Aorta (tissue), 5 donors: ENCODE measurements at regions not wholly inside any gene's neighbourhood (a gene's known extent, or its start where the extent isn't known, plus 50 kb on each side); places are given as distances from the start of the nearest gene placed in this dataset.

ENCODE experiments used
- ATAC-seq: fragments of 200-7000 bp; cut with Tn5 transposase; one replicate; pipeline ENCODE4 v1.9.1; 2022; ENCODE audit warnings: moderate library complexity; ENCODE audit not compliant: low FRiP score
- DNase-seq, 2 donors: peaks; one replicate each; pipeline ENCODE4 v3.0.0-alpha.2; 2020
- H3K27ac ChIP-seq, 2 donors: one replicate each; pipeline ENCODE4 v1.5.1; 2013; ENCODE audit warnings: low read length in 2 of 2, mild to moderate bottlenecking in 2 of 2, moderate library complexity in 2 of 2, control low read depth in 1 of 2, inconsistent platforms in 1 of 2, low read depth in 1 of 2
- H3K27me3 ChIP-seq, 2 donors: one replicate each; pipeline ENCODE4 v1.6.1; 2013; ENCODE audit warnings: control low read depth in 1 of 2, low read length in 1 of 2, mild to moderate bottlenecking in 1 of 2, moderate library complexity in 1 of 2; ENCODE audit not compliant: insufficient read depth in 2 of 2, control insufficient read depth in 1 of 2
- H3K36me3 ChIP-seq, 2 donors: one replicate each; pipeline ENCODE4 v1.6.1; 2013; ENCODE audit warnings: control low read depth in 1 of 2, low read length in 1 of 2, mild to moderate bottlenecking in 1 of 2; ENCODE audit not compliant: insufficient read depth in 2 of 2, control insufficient read depth in 1 of 2
- H3K4me1 ChIP-seq, 2 donors: one replicate each; pipeline ENCODE4 v1.6.1; 2013; ENCODE audit warnings: low read length in 2 of 2, control low read depth in 1 of 2, mild to moderate bottlenecking in 1 of 2, moderate library complexity in 1 of 2; ENCODE audit not compliant: insufficient read depth in 2 of 2, control insufficient read depth in 1 of 2
- H3K4me3 ChIP-seq, 2 donors: one replicate each; pipeline ENCODE4 v1.5.1; 2013; ENCODE audit warnings: low read length in 2 of 2, control low read depth in 1 of 2, mild to moderate bottlenecking in 1 of 2
- H3K9me3 ChIP-seq: one replicate; pipeline ENCODE4 v1.6.1; 2013; ENCODE audit warnings: mild to moderate bottlenecking, low read length; ENCODE audit not compliant: control insufficient read depth
- WGBS, 2 donors: extraction: QIAGEN DNeasy Blood & Tissue Kit; methylation state at CpG; one replicate each; pipeline ENCODE4 v1.1.7; 2013; 5-methylcytosine and 5-hydroxymethylcytosine counted together
- intact Hi-C, 2 donors: fragments of 100-400 bp; cut with DNase I; formaldehyde crosslinking; loops; one replicate each; pipeline versions ENCODE4 v1.14.2 to v1.15.0; 2022
- donor health status: healthy with polysubstance abuse.
- donor health status: Bipolar disorder and iron deficiency.
- donor health status: DM: no; HTN: no; CAD: no.
- donor health status: DM: no; HTN: no; CAD: no.
- donor health status: DM: yes; HTN: yes; CAD: no.

- Histone ChIP-seq H3K27me3 (no peaks in the 10 kb centered on the region), H3K4me1 (no peaks in the 10 kb centered on the region), H3K36me3 (no peaks in the 10 kb centered on the region), H3K27ac (no peak overlapping the region), H3K4me3 (no peak overlapping the region), H3K9me3 (no peaks in the 10 kb centered on the region)
- ATAC-seq (no peak), DNase-seq (no peak)
- intact Hi-C loops, result no loop called here
- WGBS, 2 donors, result 100% methylated on average over 1 of the region's 1 CpG
Measured at GRCh38 chr2:18922276-18922675, 332.9 kb upstream of the NT5C1B start.

GRCh38 chr2:18918280-18918679 is 328.9 kb upstream of the NT5C1B start:
- Histone ChIP-seq H3K4me1 (no peaks in the 10 kb centered on the region), H3K4me3 (no peak overlapping the region), H3K9me3 (no peaks in the 10 kb centered on the region), H3K36me3 (no peaks in the 10 kb centered on the region), H3K27me3 (no peaks in the 10 kb centered on the region), H3K27ac (no peak overlapping the region)
- intact Hi-C loops, result no loop called here
- ATAC-seq, result no peak
- no peak for DNase-seq
- 1 to 33% methylated on average over 1 of the region's 1 CpG for WGBS, 2 donors

DNA sequence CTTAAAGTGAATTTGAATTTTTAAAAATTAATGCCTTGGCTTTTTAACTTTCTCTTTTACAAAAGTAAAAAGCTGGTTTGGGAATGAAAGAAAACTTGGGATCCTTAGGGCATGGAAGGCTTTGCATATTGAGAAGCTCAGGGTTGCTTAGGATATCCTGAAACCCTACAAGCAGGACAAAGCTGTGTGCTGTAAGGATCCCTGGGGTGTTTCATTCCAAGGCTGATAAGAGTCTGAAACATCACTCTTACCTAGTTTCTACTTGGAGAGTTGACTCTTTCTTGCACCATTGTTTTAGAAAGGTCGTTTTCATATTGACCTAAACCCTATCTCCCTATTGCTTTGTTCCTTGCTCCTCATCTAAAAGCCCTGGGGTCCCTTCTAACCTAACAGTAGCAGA is 325.9 kb upstream of the NT5C1B start:
- intact Hi-C loops, result no loop called here
- Histone ChIP-seq H3K27me3 (no peaks in the 10 kb centered on the region), H3K4me3 (no peak overlapping the region), H3K4me1 (no peaks in the 10 kb centered on the region), H3K36me3 (no peaks in the 10 kb centered on the region), H3K9me3 (no peaks in the 10 kb centered on the region), H3K27ac (no peak overlapping the region)
- 64 to 67% methylated on average over 1 of the region's 1 CpG for WGBS, 2 donors
- DNase-seq, result no peak
- ATAC-seq, result no peak

- Histone ChIP-seq H3K27ac (no peak overlapping the region), H3K9me3 (no peaks in the 10 kb centered on the region), H3K27me3 (no peaks in the 10 kb centered on the region), H3K4me1 (no peaks in the 10 kb centered on the region), H3K4me3 (no peak overlapping the region), H3K36me3 (no peaks in the 10 kb centered on the region)
- intact Hi-C loops, result no loop called here
- WGBS, 2 donors, result 97 to 98% methylated on average over 3 of the region's 3 CpGs
- DNase-seq, result no peak
- no peak for ATAC-seq
Measured at GRCh38 chr2:18913512-18913911, 324.1 kb upstream of the NT5C1B start.

- 76 to 78% methylated on average over 8 of the region's 8 CpGs for WGBS, 2 donors
- no peak overlapping the region for H3K4me3 ChIP-seq
- no peaks in the 10 kb centered on the region for H3K9me3 ChIP-seq
- DNase-seq, result no peak
- intact Hi-C loops, result no loop called here
- H3K4me1 ChIP-seq, result no peaks in the 10 kb centered on the region
- no peaks in the 10 kb centered on the region for H3K36me3 ChIP-seq
- no peak for ATAC-seq
- no peak overlapping the region for H3K27ac ChIP-seq
- H3K27me3 ChIP-seq, result no peaks in the 10 kb centered on the region
Measured at GRCh38 chr2:18912225-18912888, 323.0 kb upstream of the NT5C1B start.

DNA sequence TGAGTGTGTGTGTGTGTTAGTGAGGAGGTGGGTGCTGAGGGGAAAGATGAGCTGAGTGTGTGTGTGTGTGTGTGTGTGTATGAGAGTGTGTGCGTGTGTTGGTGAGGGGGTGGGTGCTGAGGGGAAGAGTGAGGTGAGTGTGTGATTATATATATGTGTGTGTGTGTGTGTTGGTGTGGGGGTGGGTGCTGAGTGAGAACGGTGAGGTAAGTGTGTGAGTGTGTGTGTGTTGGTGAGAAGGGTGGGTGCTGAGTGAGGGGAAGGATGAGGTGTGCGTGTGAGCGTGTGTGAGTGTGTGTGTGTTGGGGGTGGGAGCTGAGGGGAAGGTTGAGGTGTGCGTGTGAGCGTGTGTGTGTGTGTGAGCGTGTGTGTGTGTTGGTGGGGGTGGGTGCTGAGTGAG is 322.0 kb upstream of the NT5C1B start:
- DNase-seq (no peak), ATAC-seq (no peak)
- Histone ChIP-seq H3K36me3 (no peaks in the 10 kb centered on the region), H3K27me3 (no peaks in the 10 kb centered on the region), H3K27ac (no peak overlapping the region), H3K4me1 (no peaks in the 10 kb centered on the region), H3K9me3 (no peaks in the 10 kb centered on the region), H3K4me3 (no peak overlapping the region)
- intact Hi-C loops, result no loop called here
- 96% methylated on average over 7 of the region's 7 CpGs for WGBS, 2 donors

- H3K27me3 ChIP-seq, result no peaks in the 10 kb centered on the region
- no peaks in the 10 kb centered on the region for H3K4me1 ChIP-seq
- WGBS, 2 donors, result 48 to 57% methylated on average over 4 of the region's 4 CpGs
- DNase-seq (no peak), ATAC-seq (no peak)
- H3K9me3 ChIP-seq, result no peaks in the 10 kb centered on the region
- intact Hi-C loops, result no loop called here
- H3K27ac ChIP-seq, result no peak overlapping the region
- H3K4me3 ChIP-seq, result no peak overlapping the region
- no peaks in the 10 kb centered on the region for H3K36me3 ChIP-seq
Measured at GRCh38 chr2:18910843-18911242, 321.5 kb upstream of the NT5C1B start.

GRCh38 chr2:18907937-18908336 is 318.6 kb upstream of the NT5C1B start:
- no peaks in the 10 kb centered on the region for H3K36me3 ChIP-seq
- H3K4me3 ChIP-seq, result no peak overlapping the region
- ATAC-seq (no peak), DNase-seq (no peak)
- intact Hi-C loops, result no loop called here
- no peaks in the 10 kb centered on the region for H3K27me3 ChIP-seq
- no peaks in the 10 kb centered on the region for H3K9me3 ChIP-seq
- 90 to 93% methylated on average over 3 of the region's 3 CpGs for WGBS, 2 donors
- H3K4me1 ChIP-seq, result no peaks in the 10 kb centered on the region
- no peak overlapping the region for H3K27ac ChIP-seq

DNA sequence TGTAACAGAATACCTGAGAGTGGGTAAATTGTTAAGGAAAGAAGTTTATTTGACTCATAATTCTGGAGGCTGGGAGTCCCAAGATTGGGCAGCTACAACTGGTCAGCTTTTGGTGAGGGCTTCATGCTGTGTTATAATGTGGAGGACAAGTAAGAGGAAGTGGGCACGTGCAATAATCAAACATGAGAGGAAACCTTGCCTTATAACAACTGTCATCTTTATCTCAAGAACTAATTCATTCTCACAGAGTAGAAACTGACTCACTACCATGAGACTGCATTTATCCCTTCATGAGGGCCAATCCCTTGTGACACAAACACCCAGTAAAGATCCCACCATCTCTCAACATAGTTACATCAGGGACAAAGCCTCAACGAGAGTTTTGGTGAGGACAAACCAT is 318.1 kb upstream of the NT5C1B start:
- intact Hi-C loops, result no loop called here
- Histone ChIP-seq H3K9me3 (no peaks in the 10 kb centered on the region), H3K27ac (no peak overlapping the region), H3K27me3 (no peaks in the 10 kb centered on the region), H3K4me3 (no peak overlapping the region), H3K4me1 (no peaks in the 10 kb centered on the region), H3K36me3 (no peaks in the 10 kb centered on the region)
- ATAC-seq (no peak), DNase-seq (no peak)
- WGBS, 2 donors, result 82 to 89% methylated on average over 2 of the region's 2 CpGs
